ENCODE measurements at regions not wholly inside any gene's neighbourhood (a gene's known extent, or its start where the extent isn't known, plus 50 kb on each side); places are given as distances from the start of the nearest gene placed in this dataset.

DNA sequence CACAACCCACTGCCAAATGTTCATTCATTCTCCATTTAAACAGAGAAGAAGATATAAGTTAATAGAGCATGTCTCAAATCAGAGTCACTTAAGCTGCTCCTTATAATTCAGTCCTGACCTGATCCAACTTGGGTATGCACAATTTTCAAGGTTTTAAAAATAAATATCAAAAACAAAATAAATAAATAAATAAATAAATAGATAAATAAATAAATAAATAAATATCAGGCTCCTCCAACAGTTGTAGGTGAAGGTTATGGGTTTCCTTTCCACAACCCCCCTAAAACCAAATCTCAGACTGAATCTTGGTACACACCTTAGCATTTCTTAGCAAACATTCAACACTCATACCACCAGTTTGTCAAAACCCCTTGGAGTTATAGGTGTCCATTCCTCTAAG, 204.4 kb downstream of the PARM1 start:
- TF ChIP-seq, protein P1, sequence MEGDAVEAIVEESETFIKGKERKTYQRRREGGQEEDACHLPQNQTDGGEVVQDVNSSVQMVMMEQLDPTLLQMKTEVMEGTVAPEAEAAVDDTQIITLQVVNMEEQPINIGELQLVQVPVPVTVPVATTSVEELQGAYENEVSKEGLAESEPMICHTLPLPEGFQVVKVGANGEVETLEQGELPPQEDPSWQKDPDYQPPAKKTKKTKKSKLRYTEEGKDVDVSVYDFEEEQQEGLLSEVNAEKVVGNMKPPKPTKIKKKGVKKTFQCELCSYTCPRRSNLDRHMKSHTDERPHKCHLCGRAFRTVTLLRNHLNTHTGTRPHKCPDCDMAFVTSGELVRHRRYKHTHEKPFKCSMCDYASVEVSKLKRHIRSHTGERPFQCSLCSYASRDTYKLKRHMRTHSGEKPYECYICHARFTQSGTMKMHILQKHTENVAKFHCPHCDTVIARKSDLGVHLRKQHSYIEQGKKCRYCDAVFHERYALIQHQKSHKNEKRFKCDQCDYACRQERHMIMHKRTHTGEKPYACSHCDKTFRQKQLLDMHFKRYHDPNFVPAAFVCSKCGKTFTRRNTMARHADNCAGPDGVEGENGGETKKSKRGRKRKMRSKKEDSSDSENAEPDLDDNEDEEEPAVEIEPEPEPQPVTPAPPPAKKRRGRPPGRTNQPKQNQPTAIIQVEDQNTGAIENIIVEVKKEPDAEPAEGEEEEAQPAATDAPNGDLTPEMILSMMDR (IDR thresholded peaks at IDR 0.05): no peak
- TF ChIP-seq POLR2A (IDR thresholded peaks at IDR 0.05): no peak
